ENCODE measurements at regions not wholly inside any gene's neighbourhood (a gene's known extent, or its start where the extent isn't known, plus 50 kb on each side); places are given as distances from the start of the nearest gene placed in this dataset.

- TF ChIP-seq, protein P1, sequence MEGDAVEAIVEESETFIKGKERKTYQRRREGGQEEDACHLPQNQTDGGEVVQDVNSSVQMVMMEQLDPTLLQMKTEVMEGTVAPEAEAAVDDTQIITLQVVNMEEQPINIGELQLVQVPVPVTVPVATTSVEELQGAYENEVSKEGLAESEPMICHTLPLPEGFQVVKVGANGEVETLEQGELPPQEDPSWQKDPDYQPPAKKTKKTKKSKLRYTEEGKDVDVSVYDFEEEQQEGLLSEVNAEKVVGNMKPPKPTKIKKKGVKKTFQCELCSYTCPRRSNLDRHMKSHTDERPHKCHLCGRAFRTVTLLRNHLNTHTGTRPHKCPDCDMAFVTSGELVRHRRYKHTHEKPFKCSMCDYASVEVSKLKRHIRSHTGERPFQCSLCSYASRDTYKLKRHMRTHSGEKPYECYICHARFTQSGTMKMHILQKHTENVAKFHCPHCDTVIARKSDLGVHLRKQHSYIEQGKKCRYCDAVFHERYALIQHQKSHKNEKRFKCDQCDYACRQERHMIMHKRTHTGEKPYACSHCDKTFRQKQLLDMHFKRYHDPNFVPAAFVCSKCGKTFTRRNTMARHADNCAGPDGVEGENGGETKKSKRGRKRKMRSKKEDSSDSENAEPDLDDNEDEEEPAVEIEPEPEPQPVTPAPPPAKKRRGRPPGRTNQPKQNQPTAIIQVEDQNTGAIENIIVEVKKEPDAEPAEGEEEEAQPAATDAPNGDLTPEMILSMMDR (conservative IDR thresholded peaks at IDR 0.05 in 1 of 2, IDR thresholded peaks at IDR 0.05 in 1 of 2; ENCODE audit: extremely low read depth in 1 of 2, insufficient read depth in 1 of 2, low read depth in 1 of 2, low read length in 2 of 2): no peak
- no peak for TF ChIP-seq EZH2 (IDR thresholded peaks at IDR 0.05; ENCODE audit: borderline replicate concordance, low read length)
Observed at GRCh38 chr5:93916872-93917271, 175.5 kb upstream of the POU5F2 start.

Data from mammary epithelial cell (primary cell).